ENCODE measurements at regions not wholly inside any gene's neighbourhood (a gene's known extent, or its start where the extent isn't known, plus 50 kb on each side); places are given as distances from the start of the nearest gene placed in this dataset.

GRCh38 chr5:36366883-36367282, 65.2 kb upstream of the RANBP3L start:
- Histone ChIP-seq H4K20me1 (ENCODE audit: insufficient read depth) (no peaks in the 10 kb centered on the region), H3F3A (ENCODE audit: insufficient read depth, low read depth) (no peaks in the 10 kb centered on the region), H3K27ac (no peak overlapping the region), H3K4me2 (no peak overlapping the region), H3K9me2 (ENCODE audit: insufficient read depth) (no peaks in the 10 kb centered on the region), H3K36me3 (ENCODE audit: low read depth) (no peaks in the 10 kb centered on the region), H2AFZ (no peak overlapping the region), H3K27me3 (ENCODE audit: insufficient read depth, low read depth) (no peaks in the 10 kb centered on the region), H3K79me2 (ENCODE audit: low read depth) (no peaks in the 10 kb centered on the region), H3K4me1 (replicated peaks; ENCODE audit: insufficient read depth) (no peaks in the 10 kb centered on the region), H3K4me3 (no peak overlapping the region), H3K9me3 (ENCODE audit: insufficient read depth, low read depth) (no peaks in the 10 kb centered on the region)
- ChIA-PET POLR2A (ENCODE audit: unreplicated experiment) (no interaction called here), CTCF (no interaction called here)
- no TSS peak for BruUV-seq (replicated peaks)
- peak in 1 of 2 experiments; percentile 54 for DNase-seq
- intact Hi-C loops (cut with micrococcal nuclease; ENCODE audit: unreplicated experiment), result no loop called here
- TF ChIP-seq, protein P1, sequence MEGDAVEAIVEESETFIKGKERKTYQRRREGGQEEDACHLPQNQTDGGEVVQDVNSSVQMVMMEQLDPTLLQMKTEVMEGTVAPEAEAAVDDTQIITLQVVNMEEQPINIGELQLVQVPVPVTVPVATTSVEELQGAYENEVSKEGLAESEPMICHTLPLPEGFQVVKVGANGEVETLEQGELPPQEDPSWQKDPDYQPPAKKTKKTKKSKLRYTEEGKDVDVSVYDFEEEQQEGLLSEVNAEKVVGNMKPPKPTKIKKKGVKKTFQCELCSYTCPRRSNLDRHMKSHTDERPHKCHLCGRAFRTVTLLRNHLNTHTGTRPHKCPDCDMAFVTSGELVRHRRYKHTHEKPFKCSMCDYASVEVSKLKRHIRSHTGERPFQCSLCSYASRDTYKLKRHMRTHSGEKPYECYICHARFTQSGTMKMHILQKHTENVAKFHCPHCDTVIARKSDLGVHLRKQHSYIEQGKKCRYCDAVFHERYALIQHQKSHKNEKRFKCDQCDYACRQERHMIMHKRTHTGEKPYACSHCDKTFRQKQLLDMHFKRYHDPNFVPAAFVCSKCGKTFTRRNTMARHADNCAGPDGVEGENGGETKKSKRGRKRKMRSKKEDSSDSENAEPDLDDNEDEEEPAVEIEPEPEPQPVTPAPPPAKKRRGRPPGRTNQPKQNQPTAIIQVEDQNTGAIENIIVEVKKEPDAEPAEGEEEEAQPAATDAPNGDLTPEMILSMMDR (conservative IDR thresholded peaks at IDR 0.05), result no peak
- no peak for TF ChIP-seq EZH2 (IDR thresholded peaks at IDR 0.05; ENCODE audit: low read depth)

- CTCF ChIA-PET, result no interaction called here
- no peaks in the 10 kb centered on the region for H4K20me1 ChIP-seq (ENCODE audit: insufficient read depth)
- no peaks in the 10 kb centered on the region for H3K27me3 ChIP-seq (ENCODE audit: insufficient read depth, low read depth)
- POLR2A ChIA-PET (ENCODE audit: unreplicated experiment), result no interaction called here
- no peak overlapping the region for H2AFZ ChIP-seq
- no peaks in the 10 kb centered on the region for H3K79me2 ChIP-seq (ENCODE audit: low read depth)
- H3K4me1 ChIP-seq (replicated peaks; ENCODE audit: insufficient read depth), result no peaks in the 10 kb centered on the region
- H3K9me3 ChIP-seq (ENCODE audit: insufficient read depth, low read depth), result no peaks in the 10 kb centered on the region
- H3K4me3 ChIP-seq, result no peak overlapping the region
- no peak overlapping the region for H3K4me2 ChIP-seq
- H3K27ac ChIP-seq, result no peak overlapping the region
- no peak for DNase-seq
- intact Hi-C loops (cut with micrococcal nuclease; ENCODE audit: unreplicated experiment), result no loop called here
- H3F3A ChIP-seq (ENCODE audit: insufficient read depth, low read depth), result no peaks in the 10 kb centered on the region
- no TSS peak for BruUV-seq (replicated peaks)
- H3K9me2 ChIP-seq (ENCODE audit: insufficient read depth), result no peaks in the 10 kb centered on the region
- TF ChIP-seq, protein P1 (conservative IDR thresholded peaks at IDR 0.05), result no peak
- no peak for TF ChIP-seq EZH2 (IDR thresholded peaks at IDR 0.05; ENCODE audit: low read depth)
- H3K36me3 ChIP-seq (ENCODE audit: low read depth), result no peaks in the 10 kb centered on the region
Observed at GRCh38 chr5:36367524-36367923, 65.8 kb upstream of the RANBP3L start.

DNA sequence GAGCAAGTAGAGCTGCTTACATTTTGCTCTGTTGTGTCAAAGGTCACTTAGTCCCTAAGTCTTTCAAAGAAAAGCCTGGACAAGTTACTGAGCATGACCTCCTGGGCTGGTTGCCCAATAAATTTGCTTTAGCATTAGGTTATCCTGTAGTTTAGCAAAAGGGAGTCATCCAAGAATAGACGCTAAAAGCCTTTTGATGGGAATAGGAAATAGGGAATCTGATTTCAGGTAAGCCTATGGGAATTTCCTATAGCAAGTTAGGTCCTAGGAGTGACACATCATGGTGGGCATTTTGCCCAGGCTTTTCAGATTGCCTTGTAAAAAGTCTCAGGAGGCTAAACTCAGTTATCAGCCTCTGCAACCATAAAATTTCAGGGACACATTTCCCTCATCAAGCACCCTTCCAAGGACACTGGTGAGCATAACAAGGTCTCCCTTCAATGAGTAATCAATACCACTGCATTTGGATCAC, 67.6 kb upstream of the RANBP3L start:
- no peaks in the 10 kb centered on the region for H3K4me1 ChIP-seq (replicated peaks; ENCODE audit: insufficient read depth)
- H3K9me2 ChIP-seq (ENCODE audit: insufficient read depth), result no peaks in the 10 kb centered on the region
- H4K20me1 ChIP-seq (ENCODE audit: insufficient read depth), result no peaks in the 10 kb centered on the region
- CTCF ChIA-PET, result no interaction called here
- H3K4me3 ChIP-seq, result no peak overlapping the region
- H3K27me3 ChIP-seq (ENCODE audit: insufficient read depth, low read depth), result no peaks in the 10 kb centered on the region
- no peak for TF ChIP-seq EZH2 (IDR thresholded peaks at IDR 0.05; ENCODE audit: low read depth)
- TF ChIP-seq, protein P1 (conservative IDR thresholded peaks at IDR 0.05), result no peak
- no peak overlapping the region for H3K4me2 ChIP-seq
- H3K9me3 ChIP-seq (ENCODE audit: insufficient read depth, low read depth), result no peaks in the 10 kb centered on the region
- no peak overlapping the region for H2AFZ ChIP-seq
- no TSS peak for BruUV-seq (replicated peaks)
- H3K36me3 ChIP-seq (ENCODE audit: low read depth), result no peaks in the 10 kb centered on the region
- no peak for DNase-seq
- H3K27ac ChIP-seq, result no peak overlapping the region
- no peaks in the 10 kb centered on the region for H3F3A ChIP-seq (ENCODE audit: insufficient read depth, low read depth)
- intact Hi-C loops (cut with micrococcal nuclease; ENCODE audit: unreplicated experiment), result no loop called here
- POLR2A ChIA-PET (ENCODE audit: unreplicated experiment), result no interaction called here
- no peaks in the 10 kb centered on the region for H3K79me2 ChIP-seq (ENCODE audit: low read depth)
